ENCODE measurements at regions not wholly inside any gene's neighbourhood (a gene's known extent, or its start where the extent isn't known, plus 50 kb on each side); places are given as distances from the start of the nearest gene placed in this dataset.

DNA sequence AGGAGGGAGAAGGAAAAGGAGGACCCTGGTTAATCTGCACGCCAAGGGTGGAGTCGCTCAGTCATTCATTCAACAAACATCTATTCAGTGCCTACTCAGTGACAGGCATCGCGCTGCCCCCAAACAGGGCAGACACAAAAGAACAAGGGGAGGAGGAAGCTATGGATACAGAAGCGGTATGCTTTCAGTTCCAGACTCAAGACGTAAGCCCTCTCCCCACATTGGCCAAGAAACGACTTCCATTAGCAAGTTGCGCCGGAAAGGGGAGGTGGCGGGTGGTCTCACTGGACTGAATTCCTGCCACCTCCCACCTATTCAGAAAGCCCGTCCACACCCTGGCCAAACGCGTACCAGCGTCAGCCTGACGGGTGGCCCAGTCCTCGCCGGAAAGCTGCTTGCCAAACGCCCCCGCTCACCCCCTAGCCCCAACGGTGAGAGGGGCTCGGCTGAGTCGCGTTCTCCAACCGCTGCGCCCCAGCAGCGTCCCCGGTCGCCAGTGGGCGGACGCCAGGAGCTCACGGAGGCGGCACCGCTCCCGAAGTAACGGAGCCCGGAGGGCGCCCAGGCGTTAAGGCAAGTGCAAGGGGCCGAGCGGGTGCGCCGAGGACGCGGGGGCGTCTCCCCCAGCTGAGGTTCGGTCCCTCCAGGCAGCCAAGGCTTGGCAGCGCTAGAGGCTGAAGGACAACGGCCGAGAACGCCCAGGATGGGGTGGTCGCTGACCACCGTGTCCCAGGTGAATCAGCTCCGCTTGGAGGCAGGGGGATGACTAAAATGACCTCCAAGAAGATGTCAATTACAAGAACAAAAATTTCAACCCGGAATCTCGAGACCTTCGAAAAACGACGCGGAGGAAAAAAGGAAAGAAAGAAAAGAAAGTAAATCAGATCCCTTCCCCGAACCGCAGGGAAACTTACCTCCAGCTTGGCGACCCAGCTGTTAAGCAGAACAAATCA lies 470.7 kb downstream of the SOX9 start:
- DNase-seq: no peak

DNA sequence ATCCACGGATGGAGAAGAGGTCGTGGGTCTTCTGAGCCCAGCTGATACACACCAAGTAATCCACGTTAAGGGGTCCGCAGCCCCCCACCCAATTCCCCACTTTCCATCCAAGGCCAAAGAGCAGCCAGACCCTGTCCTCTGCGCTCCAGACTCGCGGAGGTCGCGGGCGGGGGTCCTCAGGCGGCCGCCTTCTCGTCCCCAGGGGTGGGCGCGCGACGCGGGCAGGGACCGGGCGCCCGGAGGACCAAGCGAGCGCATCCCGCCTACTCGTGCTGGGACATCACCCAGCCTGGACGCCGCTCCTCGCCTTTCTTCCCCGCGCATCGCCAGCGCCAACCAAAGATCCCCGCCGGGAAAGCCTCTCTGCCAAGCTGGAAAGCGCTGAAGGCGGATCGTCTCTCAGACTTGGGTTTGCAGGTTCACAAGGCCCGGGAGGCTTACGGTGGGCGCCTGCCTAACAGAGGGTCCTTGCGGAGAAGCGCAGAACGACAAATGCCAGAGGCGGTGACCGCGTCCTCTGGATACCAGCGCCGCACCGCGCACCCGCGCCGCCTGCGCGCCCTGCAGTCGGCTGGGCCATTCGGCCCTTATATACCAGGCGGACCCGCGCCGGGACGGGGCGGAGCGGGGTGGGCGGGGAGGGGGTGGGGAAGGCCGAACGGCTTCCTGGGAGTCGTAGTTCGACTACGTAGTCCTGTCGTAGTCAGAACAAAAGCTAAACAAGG lies 471.6 kb downstream of the SOX9 start:
- DNase-seq: peak; percentile 62

- no peak for DNase-seq
These were observed 472.1 kb downstream of the SOX9 start for GRCh38 chr17:72592967-72593325.

GRCh38 chr17:72594248-72594647 lies 473.4 kb downstream of the SOX9 start:
- DNase-seq: no peak

Measured in CD4-positive, alpha-beta T cell treated with Interleukin-4 for 4 hours (primary cell).